CD4-positive, alpha-beta T cell (primary cell): ENCODE measurements at regions not wholly inside any gene's neighbourhood (a gene's known extent, or its start where the extent isn't known, plus 50 kb on each side); places are given as distances from the start of the nearest gene placed in this dataset.

ENCODE experiments used
- ATAC-seq: fragments of 200-7000 bp; cut with Tn5 transposase; one replicate; pipeline ENCODE4 v1.10.0; 2022; ENCODE audit warnings: mild to moderate bottlenecking; ENCODE audit not compliant: poor library complexity
- CTCF ChIA-PET: fragments of 350-600 bp; sonication (Branson Sonifier 250); formaldehyde crosslinking; loops from one replicate; lab custom pipeline; 2021; ENCODE audit warnings: antibody characterized with exemption, inconsistent platforms; lab: Charles Lee
- POLR2A ChIA-PET: fragments of 350-600 bp; sonication (Branson Sonifier 250); formaldehyde crosslinking; loops from one replicate; lab custom pipeline; 2021; ENCODE audit warnings: antibody characterized with exemption, inconsistent platforms; lab: Charles Lee
- DNase-seq, 14 experiments: peaks; one replicate each; pipeline ENCODE4 v3.0.0-alpha.2; 2013 to 2020; ENCODE audit warnings: mixed read lengths in 2 of 14
- H3K27ac ChIP-seq, 2 donors: one replicate each; pipeline versions ENCODE4 v1.5.1 to v1.7.0; 2013; ENCODE audit warnings: low read length in 2 of 2, low read depth in 1 of 2, mild to moderate bottlenecking in 1 of 2
- H3K27me3 ChIP-seq, 2 experiments: 1 replicate in 1 of 2; 2 replicates in 1 of 2; pipeline versions ENCODE4 v1.6.1 to v1.7.0; 2013; ENCODE audit warnings: low read length in 2 of 2, control low read depth in 1 of 2, mild to moderate bottlenecking in 1 of 2, moderate library complexity in 1 of 2; ENCODE audit not compliant: insufficient read depth in 2 of 2, control insufficient read depth in 1 of 2
- H3K36me3 ChIP-seq: one replicate; pipeline ENCODE4 v1.6.1; 2013; ENCODE audit warnings: low read length, control low read depth; ENCODE audit not compliant: insufficient read depth
- H3K4me1 ChIP-seq: one replicate; pipeline ENCODE4 v1.6.1; 2013; ENCODE audit warnings: low read length, control low read depth; ENCODE audit not compliant: insufficient read depth
- H3K4me3 ChIP-seq: one replicate; pipeline ENCODE4 v1.5.1; 2013; ENCODE audit warnings: mild to moderate bottlenecking, low read length, moderate library complexity
- H3K9me3 ChIP-seq, 2 experiments: 1 replicate in 1 of 2; 2 replicates in 1 of 2; pipeline versions ENCODE4 v1.6.1 to v1.7.0; 2013; ENCODE audit warnings: low read length in 2 of 2, mild to moderate bottlenecking in 2 of 2, control low read depth in 1 of 2, moderate library complexity in 1 of 2; ENCODE audit not compliant: control insufficient read depth in 1 of 2, insufficient read depth in 1 of 2
- H3K27ac Mint-ChIP-seq: one replicate; pipeline ENCODE4 v1.8.0; 2020; ENCODE audit warnings: mixed read lengths
- H3K27me3 Mint-ChIP-seq: one replicate; pipeline ENCODE4 v1.8.0; 2021; ENCODE audit warnings: mixed read lengths
- H3K36me3 Mint-ChIP-seq: one replicate; pipeline ENCODE4 v1.8.0; 2021; ENCODE audit warnings: low read depth, mixed read lengths
- H3K4me1 Mint-ChIP-seq: one replicate; pipeline ENCODE4 v1.8.0; 2021; ENCODE audit warnings: low read depth, mixed read lengths
- H3K4me3 Mint-ChIP-seq: one replicate; pipeline ENCODE4 v1.8.0; 2020; ENCODE audit warnings: mild to moderate bottlenecking, mixed read lengths
- H3K9me3 Mint-ChIP-seq: one replicate; pipeline ENCODE4 v1.8.0; 2020; ENCODE audit warnings: mixed read lengths
- CTCF ChIP-seq: fragments of 200-600 bp; IDR thresholded peaks from one replicate; pipeline ENCODE4 v1.8.0; 2022; ENCODE audit warnings: antibody characterized with exemption, mild to moderate bottlenecking
- intact Hi-C, 2 experiments: fragments of 100-400 bp; cut with DNase I in 1 of 2; cut with micrococcal nuclease in 1 of 2; formaldehyde crosslinking; loops; one replicate each; pipeline versions ENCODE4 v1.15.1 to v1.9.0; 2023 to 2025; cut with DNase I, micrococcal nuclease

- ATAC-seq = no peak
- H3K9me3 Mint-ChIP-seq = peaks cover 19% of the 10 kb centered on the region
- H3K4me3 Mint-ChIP-seq = no peak overlapping the region
- TF ChIP-seq CTCF = no peak
- no peak overlapping the region for H3K27ac Mint-ChIP-seq
- H3K27me3 Mint-ChIP-seq = no peaks in the 10 kb centered on the region
- Histone ChIP-seq H3K27me3 (no peaks in the 10 kb centered on the region), H3K9me3 (no peaks in the 10 kb centered on the region), H3K4me1 (no peaks in the 10 kb centered on the region), H3K36me3 (no peaks in the 10 kb centered on the region), H3K4me3 (no peak overlapping the region), H3K27ac (no peak overlapping the region)
- ChIA-PET CTCF (no interaction called here), POLR2A (no interaction called here)
- DNase-seq = no peak
- intact Hi-C loops = no loop called here
- H3K36me3 Mint-ChIP-seq = no peaks in the 10 kb centered on the region
- H3K4me1 Mint-ChIP-seq = no peaks in the 10 kb centered on the region
Measured at GRCh38 chr6:115216835-115217234, 843.9 kb downstream of the FRK start.

GRCh38 chr6:115214283-115214682, 846.4 kb downstream of the FRK start:
- intact Hi-C loops = no loop called here
- H3K4me3 ChIP-seq = no peak overlapping the region
- CTCF ChIA-PET = no interaction called here
- no peak overlapping the region for H3K27ac ChIP-seq
- no peaks in the 10 kb centered on the region for H3K36me3 ChIP-seq
- POLR2A ChIA-PET = no interaction called here
- no peak for TF ChIP-seq CTCF
- Mint-ChIP-seq H3K4me3 (no peak overlapping the region), H3K36me3 (no peaks in the 10 kb centered on the region), H3K4me1 (no peaks in the 10 kb centered on the region), H3K27me3 (no peaks in the 10 kb centered on the region), H3K27ac (no peak overlapping the region), H3K9me3 (peaks cover 18% of the 10 kb centered on the region)
- H3K27me3 ChIP-seq = no peaks in the 10 kb centered on the region
- ATAC-seq = no peak
- H3K4me1 ChIP-seq = no peaks in the 10 kb centered on the region
- no peak for DNase-seq
- peaks cover 0 to 9% of the 10 kb centered on the region in 2 experiments for H3K9me3 ChIP-seq

GRCh38 chr6:115203381-115203780, 857.3 kb downstream of the FRK start:
- Mint-ChIP-seq H3K4me1 (no peaks in the 10 kb centered on the region), H3K9me3 (peaks cover 11% of the 10 kb centered on the region), H3K27me3 (no peaks in the 10 kb centered on the region), H3K36me3 (no peaks in the 10 kb centered on the region), H3K4me3 (no peak overlapping the region), H3K27ac (no peak overlapping the region)
- Histone ChIP-seq H3K4me3 (no peak overlapping the region), H3K36me3 (no peaks in the 10 kb centered on the region), H3K27me3 (no peaks in the 10 kb centered on the region), H3K27ac (no peak overlapping the region), H3K4me1 (no peaks in the 10 kb centered on the region), H3K9me3 (peaks cover 0 to 5% of the 10 kb centered on the region in 2 experiments)
- POLR2A ChIA-PET = no interaction called here
- intact Hi-C loops = no loop called here
- no peak for ATAC-seq
- CTCF ChIA-PET = no interaction called here
- no peak for TF ChIP-seq CTCF
- no peak for DNase-seq
